ENCODE measurements at regions not wholly inside any gene's neighbourhood (a gene's known extent, or its start where the extent isn't known, plus 50 kb on each side); places are given as distances from the start of the nearest gene placed in this dataset.

- TF ChIP-seq POLR2A (IDR thresholded peaks at IDR 0.05) (no peak), POLR2AphosphoS5 (IDR thresholded peaks at IDR 0.05) (no peak), CTCF (IDR thresholded peaks at IDR 0.05) (no peak)
Measured at GRCh38 chr11:103652013-103652412, 384.4 kb upstream of the DDI1 start.
